HEK293T (cell line): ENCODE measurements at regions not wholly inside any gene's neighbourhood (a gene's known extent, or its start where the extent isn't known, plus 50 kb on each side); places are given as distances from the start of the nearest gene placed in this dataset.
"Not testable (repeated sequence)": the region's sequence is repeated elsewhere in the genome, so short reads cannot be mapped to it uniquely, and the experiment has no call there.

Experiments used
- CTCF ChIA-PET: fragments of 350-600 bp; formaldehyde crosslinking; extraction: SDS; loops from one replicate; lab custom pipeline; 2021; ENCODE audit warnings: antibody characterized with exemption, inconsistent platforms; lab: Yijun Ruan, JAX
- POLR2A ChIA-PET: fragments of 350-600 bp; formaldehyde crosslinking; extraction: SDS; loops from one replicate; lab custom pipeline; 2020; ENCODE audit warnings: antibody characterized with exemption, inconsistent platforms; lab: Yijun Ruan, JAX
- DNase-seq: peaks from one replicate; pipeline ENCODE4 v3.0.0; 2012; ENCODE audit warnings: mixed read lengths; ENCODE audit errors: extremely low spot score
- ARNT ChIP-seq: fragments of 450-650 bp; IDR thresholded peaks from 2 replicates; pipeline ENCODE4 v1.6.1; 2017; ENCODE audit warnings: mild to moderate bottlenecking
- BHLHE40 ChIP-seq: fragments of 450-650 bp; IDR thresholded peaks from 2 replicates; pipeline ENCODE4 v1.6.1; 2016; ENCODE audit warnings: mild to moderate bottlenecking, moderate library complexity, borderline replicate concordance
- CTBP1 ChIP-seq: fragments of 450-650 bp; IDR thresholded peaks from 2 replicates; pipeline ENCODE4 v1.6.1; 2016; ENCODE audit warnings: borderline replicate concordance
- ELF4 ChIP-seq: fragments of 450-650 bp; IDR thresholded peaks from 2 replicates; pipeline ENCODE4 v1.6.1; 2017; ENCODE audit warnings: antibody characterized with exemption
- FOXA1 ChIP-seq: fragments of 450-650 bp; IDR thresholded peaks from 2 replicates; pipeline ENCODE4 v1.6.1; 2016; ENCODE audit warnings: mild to moderate bottlenecking
- FOXK2 ChIP-seq: fragments of 450-650 bp; IDR thresholded peaks from 2 replicates; pipeline ENCODE4 v1.6.1; 2016; ENCODE audit warnings: mild to moderate bottlenecking
- FOXM1 ChIP-seq: fragments of 450-650 bp; IDR thresholded peaks from 2 replicates; pipeline ENCODE4 v1.6.1; 2017; ENCODE audit warnings: mild to moderate bottlenecking, borderline replicate concordance
- HDGF ChIP-seq: fragments of 450-650 bp; IDR thresholded peaks from 2 replicates; pipeline ENCODE4 v1.6.1; 2017; ENCODE audit warnings: antibody characterized with exemption, borderline replicate concordance
- L3MBTL2 ChIP-seq: fragments of 450-650 bp; conservative IDR thresholded peaks from 2 replicates; pipeline ENCODE4 v1.6.1; 2016; ENCODE audit warnings: mild to moderate bottlenecking
- LEF1 ChIP-seq: fragments of 450-650 bp; IDR thresholded peaks from 2 replicates; pipeline ENCODE4 v1.6.1; 2017; ENCODE audit warnings: mild to moderate bottlenecking, borderline replicate concordance
- NFRKB ChIP-seq: fragments of 450-650 bp; IDR thresholded peaks from 2 replicates; pipeline ENCODE4 v1.6.1; 2016; ENCODE audit warnings: mild to moderate bottlenecking, moderate library complexity
- SP1 ChIP-seq: fragments of 450-650 bp; IDR thresholded peaks from 2 replicates; pipeline ENCODE4 v1.6.1; 2017
- SUZ12 ChIP-seq: fragments of 450-650 bp; IDR thresholded peaks from 2 replicates; pipeline ENCODE4 v1.6.1; 2016; ENCODE audit warnings: mild to moderate bottlenecking
- TARDBP ChIP-seq: fragments of 450-650 bp; IDR thresholded peaks from 2 replicates; pipeline ENCODE4 v1.6.1; 2016
- ZNF384 ChIP-seq: fragments of 450-650 bp; IDR thresholded peaks from 2 replicates; pipeline ENCODE4 v1.6.1; 2016
- TF ChIP-seq, protein P1 (sequence below): fragments of 450-650 bp; IDR thresholded peaks from 2 replicates; pipeline ENCODE4 v1.6.1; 2016

- ChIA-PET POLR2A (interaction anchor here (1.0 kb wide), 1 partner anchor 11 kb away, joined by 3 read pairs; no protein-coding TSS in a partner anchor), CTCF (no interaction called here)
- TF ChIP-seq ZNF384 (no peak), BHLHE40 (no peak), ARNT (no peak), SP1 (no peak), SUZ12 (no peak), FOXM1 (no peak), FOXK2 (no peak), HDGF (no peak), TARDBP (no peak), ELF4 (no peak), NFRKB (no peak), CTBP1 (no peak), L3MBTL2 (no peak), LEF1 (no peak), FOXA1 (no peak)
- TF ChIP-seq, protein P1, sequence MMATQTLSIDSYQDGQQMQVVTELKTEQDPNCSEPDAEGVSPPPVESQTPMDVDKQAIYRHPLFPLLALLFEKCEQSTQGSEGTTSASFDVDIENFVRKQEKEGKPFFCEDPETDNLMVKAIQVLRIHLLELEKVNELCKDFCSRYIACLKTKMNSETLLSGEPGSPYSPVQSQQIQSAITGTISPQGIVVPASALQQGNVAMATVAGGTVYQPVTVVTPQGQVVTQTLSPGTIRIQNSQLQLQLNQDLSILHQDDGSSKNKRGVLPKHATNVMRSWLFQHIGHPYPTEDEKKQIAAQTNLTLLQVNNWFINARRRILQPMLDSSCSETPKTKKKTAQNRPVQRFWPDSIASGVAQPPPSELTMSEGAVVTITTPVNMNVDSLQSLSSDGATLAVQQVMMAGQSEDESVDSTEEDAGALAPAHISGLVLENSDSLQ: no peak
- DNase-seq: no peak
Measured at GRCh38 chr1:148372731-148373130, 110.4 kb downstream of the PPIAL4G start.

DNA sequence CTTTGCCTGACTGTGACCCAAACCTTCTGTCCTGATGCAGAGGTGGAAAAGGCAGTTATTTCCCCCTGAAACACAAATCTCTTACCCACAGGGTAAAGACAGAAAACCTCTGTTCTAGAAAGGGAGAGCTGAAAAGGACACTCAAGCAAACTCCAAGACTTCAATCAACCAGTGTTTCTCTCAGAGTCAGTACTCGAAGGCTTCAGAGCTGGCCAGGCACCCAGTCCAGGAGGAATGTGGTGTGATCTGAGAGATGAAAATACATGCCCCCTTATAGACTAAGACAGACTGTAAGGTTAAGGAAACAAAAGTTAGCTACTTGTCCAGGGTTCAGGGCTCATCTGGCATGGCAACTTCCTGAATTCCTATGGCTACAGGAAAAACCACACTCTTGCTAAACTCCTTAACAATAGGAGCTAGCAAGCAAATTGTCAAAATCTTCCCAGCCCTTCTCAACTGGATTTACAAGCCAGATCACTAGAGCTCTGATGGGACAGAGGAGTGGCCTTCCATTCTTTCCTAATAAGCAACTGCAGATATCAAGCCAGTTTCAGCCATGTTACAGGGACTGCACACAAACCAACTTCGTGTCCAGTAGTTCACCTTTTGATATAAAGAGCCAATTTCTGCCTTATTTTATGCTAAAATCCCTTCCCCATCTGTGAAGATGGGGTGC lies 110.9 kb downstream of the PPIAL4G start:
- DNase-seq, CTCF ChIA-PET, POLR2A ChIA-PET: not testable (repeated sequence)

- POLR2A ChIA-PET: not testable (repeated sequence)
- peak; percentile 75 for DNase-seq
- CTCF ChIA-PET: interaction anchor here (0.7 to 1.2 kb wide), 3 partner anchors 13 to 18 kb away, joined by 3 to 5 read pairs (median 4); no protein-coding TSS in a partner anchor
Measured at GRCh38 chr1:148371551-148371994, 111.5 kb downstream of the PPIAL4G start.

DNA sequence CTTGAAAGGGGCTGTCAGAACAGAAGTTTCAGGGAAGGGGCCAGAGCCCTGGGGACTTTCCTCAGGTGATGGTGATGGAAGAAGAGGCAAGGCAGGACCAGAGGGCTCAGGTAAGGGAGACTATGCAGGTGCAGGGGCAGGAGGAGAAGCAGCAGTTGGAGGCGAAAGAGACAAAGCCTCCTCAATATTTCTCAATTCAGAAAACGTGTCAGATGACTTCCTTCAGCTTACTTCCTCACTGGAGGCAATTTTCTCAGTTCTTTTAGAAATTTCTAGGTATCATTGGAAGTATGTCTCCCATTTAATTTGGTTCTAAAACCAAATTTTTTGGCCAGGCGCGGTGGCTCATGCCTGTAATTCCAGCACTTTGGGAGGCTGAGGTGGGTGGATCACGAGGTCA lies 112.4 kb downstream of the PPIAL4G start:
- CTCF ChIA-PET: interaction anchor here (0.7 to 1.2 kb wide), 2 partner anchors 12 to 18 kb away, joined by 4 to 5 read pairs; no protein-coding TSS in a partner anchor
- POLR2A ChIA-PET, DNase-seq: not testable (repeated sequence)

GRCh38 chr1:148367596-148367995 lies 115.5 kb downstream of the PPIAL4G start:
- CTCF ChIA-PET: no interaction called here
- TF ChIP-seq CTBP1 (no peak), FOXK2 (no peak), FOXA1 (no peak), LEF1 (no peak), TARDBP (no peak)
- POLR2A ChIA-PET: no interaction called here
- no peak for DNase-seq

DNA sequence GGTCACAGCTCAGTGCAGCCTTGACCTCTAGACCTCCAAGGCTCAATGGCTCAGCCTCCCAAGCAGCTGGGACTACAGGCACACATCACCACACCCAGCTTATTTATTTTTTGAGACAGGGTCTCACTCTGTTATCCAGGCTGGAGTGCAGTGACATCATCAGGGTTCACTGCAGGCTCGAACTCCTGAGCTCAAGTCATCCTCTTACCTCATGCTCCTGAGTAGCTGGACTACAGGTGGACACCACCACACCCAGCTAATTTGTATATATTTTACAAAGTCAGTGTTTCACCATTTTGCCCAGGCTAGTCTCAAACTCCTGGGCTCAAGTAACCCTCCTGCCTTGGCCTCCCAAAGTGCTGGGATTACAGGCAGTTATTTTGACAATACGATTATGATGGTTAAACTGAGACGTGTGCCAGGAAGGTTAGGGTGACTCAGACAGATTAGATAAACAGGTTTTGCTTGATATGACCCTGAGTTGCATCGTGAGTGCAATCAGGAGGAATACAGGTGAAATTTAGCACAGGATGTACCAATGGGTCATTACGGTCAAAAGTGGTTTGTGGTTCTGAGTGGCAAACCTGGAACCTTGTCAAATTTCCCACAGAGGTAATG lies 116.9 kb downstream of the PPIAL4G start:
- DNase-seq, CTCF ChIA-PET: not testable (repeated sequence)
- POLR2A ChIA-PET: interaction anchor here (1.1 kb wide), 1 partner anchor 22 kb away, joined by 4 read pairs; no protein-coding TSS in a partner anchor

DNA sequence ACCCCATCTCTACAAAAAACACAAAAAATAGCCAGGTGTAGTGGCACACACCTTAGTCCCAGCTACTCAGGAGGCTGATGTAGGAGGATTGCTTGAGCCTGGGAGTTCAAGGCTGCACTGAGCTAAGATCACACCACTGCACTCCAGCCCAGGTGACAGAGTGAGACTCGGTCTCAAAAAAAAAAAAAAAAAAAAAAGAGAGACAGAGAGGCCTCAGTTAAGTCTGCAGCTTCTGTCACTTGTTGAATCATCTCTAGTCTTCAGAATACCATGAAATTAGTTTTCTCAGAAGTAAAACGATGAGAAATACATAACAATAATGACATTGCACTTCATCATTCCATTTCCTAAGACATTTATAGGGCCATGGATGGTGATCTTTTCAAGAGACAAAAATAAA lies 118.0 kb downstream of the PPIAL4G start:
- POLR2A ChIA-PET: interaction anchor here (1.2 to 1.4 kb wide), 2 partner anchors 31 to 102 kb away, joined by 4 to 5 read pairs; no protein-coding TSS in a partner anchor
- CTCF ChIA-PET, DNase-seq: not testable (repeated sequence)

- ChIA-PET POLR2A (interaction anchor here (0.7 to 1.4 kb wide), 4 partner anchors 25 to 101 kb away, joined by 3 to 5 read pairs (median 4); no protein-coding TSS in a partner anchor), CTCF (interaction anchor here (0.6 kb wide), 1 partner anchor 15 kb away, joined by 3 read pairs; no protein-coding TSS in a partner anchor)
- DNase-seq: not testable (repeated sequence)
Measured at GRCh38 chr1:148363979-148364378, 119.1 kb downstream of the PPIAL4G start.

DNA sequence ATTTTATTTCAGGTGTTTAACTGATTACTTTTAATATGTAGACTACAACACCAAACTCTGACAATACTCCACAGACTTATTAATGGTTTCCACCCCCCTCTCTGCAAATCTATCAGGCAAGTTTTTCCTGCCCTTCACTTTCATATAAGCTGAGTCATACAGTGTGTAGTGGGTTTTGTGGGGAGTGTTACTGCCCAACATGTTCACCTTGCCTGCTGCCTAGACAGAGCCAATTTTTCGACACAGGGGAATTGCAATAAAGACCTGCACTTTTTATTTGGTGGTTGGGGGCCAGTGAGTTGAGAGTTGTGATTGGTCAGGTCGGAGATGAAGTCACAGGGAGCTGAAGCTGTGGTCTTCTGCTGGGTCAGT lies 119.7 kb downstream of the PPIAL4G start:
- CTCF ChIA-PET: interaction anchor here (0.6 kb wide), 1 partner anchor 14 kb away, joined by 3 read pairs; no protein-coding TSS in a partner anchor
- POLR2A ChIA-PET: interaction anchor here (1.1 kb wide), 1 partner anchor 25 kb away, joined by 5 read pairs; no protein-coding TSS in a partner anchor
- TF ChIP-seq CTBP1: no peak
- no peak for DNase-seq
